ENCODE measurements at regions not wholly inside any gene's neighbourhood (a gene's known extent, or its start where the extent isn't known, plus 50 kb on each side); places are given as distances from the start of the nearest gene placed in this dataset.
"Not testable (repeated sequence)": the region's sequence is repeated elsewhere in the genome, so short reads cannot be mapped to it uniquely, and the experiment has no call there.

- no peaks in the 10 kb centered on the region for H3K9me3 ChIP-seq (ENCODE audit: control insufficient read depth, low read length, poor library complexity, severe bottlenecking)
- Mint-ChIP-seq H3K4me3 (no peak overlapping the region), H3K27me3 (no peaks in the 10 kb centered on the region), H3K27ac (no peak overlapping the region), H3K36me3 (ENCODE audit: low read depth) (no peaks in the 10 kb centered on the region), H3K4me1 (no peaks in the 10 kb centered on the region)
- ATAC-seq (no peak), DNase-seq (no peak)
Measured at GRCh38 chr2:187768995-187769394, 214.8 kb upstream of the TFPI start.

DNA sequence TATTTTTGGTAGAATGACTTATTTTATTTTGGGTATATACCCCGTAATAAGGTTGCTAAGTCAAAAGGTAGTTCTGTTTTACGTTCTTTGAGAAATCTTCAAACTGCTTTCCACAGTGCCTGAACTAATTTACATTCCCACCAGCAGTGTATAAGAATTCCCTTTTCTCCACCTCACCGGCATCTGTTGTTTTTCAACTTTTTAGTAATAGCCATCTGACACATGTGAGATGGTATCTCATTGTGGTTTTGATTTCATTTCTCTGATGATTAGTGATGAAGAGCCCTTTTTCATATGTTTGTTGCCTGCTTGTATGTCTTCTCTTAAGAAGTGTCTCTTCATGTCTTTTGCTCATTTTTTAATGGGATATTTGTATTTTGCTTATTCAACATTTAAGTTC, 215.2 kb upstream of the TFPI start:
- no peak overlapping the region for H3K27ac Mint-ChIP-seq
- H3K27me3 Mint-ChIP-seq, result no peaks in the 10 kb centered on the region
- no peaks in the 10 kb centered on the region for H3K4me1 Mint-ChIP-seq
- H3K4me3 Mint-ChIP-seq, result no peak overlapping the region
- ATAC-seq (no peak), DNase-seq (no peak)
- no peaks in the 10 kb centered on the region for H3K9me3 ChIP-seq (ENCODE audit: control insufficient read depth, low read length, poor library complexity, severe bottlenecking)
- no peaks in the 10 kb centered on the region for H3K36me3 Mint-ChIP-seq (ENCODE audit: low read depth)

- no peak for ATAC-seq
- Mint-ChIP-seq H3K27me3 (no peaks in the 10 kb centered on the region), H3K27ac (no peak overlapping the region), H3K36me3 (ENCODE audit: low read depth) (no peaks in the 10 kb centered on the region), H3K4me1 (no peaks in the 10 kb centered on the region), H3K4me3 (no peak overlapping the region)
- no peak for DNase-seq
- no peaks in the 10 kb centered on the region for H3K9me3 ChIP-seq (ENCODE audit: control insufficient read depth, low read length, poor library complexity, severe bottlenecking)
Measured at GRCh38 chr2:187774551-187775071, 220.4 kb upstream of the TFPI start.

GRCh38 chr2:187775196-187775595, 221.0 kb upstream of the TFPI start:
- ATAC-seq (no peak), DNase-seq (no peak)
- Mint-ChIP-seq H3K4me3 (no peak overlapping the region), H3K27ac (no peak overlapping the region), H3K4me1 (no peaks in the 10 kb centered on the region), H3K27me3 (no peaks in the 10 kb centered on the region), H3K36me3 (ENCODE audit: low read depth) (no peaks in the 10 kb centered on the region)
- no peaks in the 10 kb centered on the region for H3K9me3 ChIP-seq (ENCODE audit: control insufficient read depth, low read length, poor library complexity, severe bottlenecking)

- ATAC-seq (no peak), DNase-seq (no peak)
- H3K9me3 ChIP-seq (ENCODE audit: control insufficient read depth, low read length, poor library complexity, severe bottlenecking), result no peaks in the 10 kb centered on the region
- Mint-ChIP-seq H3K27me3 (no peaks in the 10 kb centered on the region), H3K4me1 (no peaks in the 10 kb centered on the region), H3K27ac (no peak overlapping the region), H3K36me3 (ENCODE audit: low read depth) (no peaks in the 10 kb centered on the region), H3K4me3 (no peak overlapping the region)
Measured at GRCh38 chr2:187775651-187776050, 221.4 kb upstream of the TFPI start.

GRCh38 chr2:187782301-187782700, 228.1 kb upstream of the TFPI start:
- DNase-seq (no peak), ATAC-seq (no peak)
- H3K9me3 ChIP-seq (ENCODE audit: control insufficient read depth, low read length, poor library complexity, severe bottlenecking), result no peaks in the 10 kb centered on the region
- Mint-ChIP-seq H3K27ac (no peak overlapping the region), H3K4me3 (no peak overlapping the region), H3K4me1 (no peaks in the 10 kb centered on the region), H3K36me3 (ENCODE audit: low read depth) (no peaks in the 10 kb centered on the region), H3K27me3 (no peaks in the 10 kb centered on the region)

- Mint-ChIP-seq H3K36me3 (ENCODE audit: low read depth) (no peaks in the 10 kb centered on the region), H3K27me3 (no peaks in the 10 kb centered on the region), H3K4me1 (no peaks in the 10 kb centered on the region), H3K4me3 (no peak overlapping the region), H3K27ac (no peak overlapping the region)
- no peaks in the 10 kb centered on the region for H3K9me3 ChIP-seq (ENCODE audit: control insufficient read depth, low read length, poor library complexity, severe bottlenecking)
- no peak for DNase-seq
- no peak for ATAC-seq
Measured at GRCh38 chr2:187783446-187783845, 229.2 kb upstream of the TFPI start.

DNA sequence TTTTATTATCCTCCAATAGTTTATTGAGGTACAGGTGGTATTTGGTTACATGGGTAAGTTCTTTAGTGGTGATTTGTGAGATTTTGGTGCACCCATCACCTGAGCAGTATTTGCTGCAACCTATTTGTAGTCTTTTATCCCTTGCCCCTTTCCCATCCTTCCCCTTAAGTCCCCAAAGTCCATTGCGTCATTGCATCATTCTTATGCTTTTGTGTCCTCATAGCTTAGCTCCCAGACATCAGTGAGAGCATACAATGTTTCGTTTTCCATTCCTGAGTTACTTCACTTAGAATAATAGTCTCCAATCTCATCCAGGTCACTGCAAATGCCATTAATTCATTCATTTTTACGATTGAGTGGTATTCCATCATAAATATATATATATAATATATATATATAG, 229.9 kb upstream of the TFPI start:
- not testable (repeated sequence) for DNase-seq; H3K4me1 Mint-ChIP-seq; ATAC-seq; H3K36me3 Mint-ChIP-seq (ENCODE audit: low read depth); H3K9me3 ChIP-seq (ENCODE audit: control insufficient read depth, low read length, poor library complexity, severe bottlenecking); H3K27me3 Mint-ChIP-seq; H3K4me3 Mint-ChIP-seq; H3K27ac Mint-ChIP-seq

DNA sequence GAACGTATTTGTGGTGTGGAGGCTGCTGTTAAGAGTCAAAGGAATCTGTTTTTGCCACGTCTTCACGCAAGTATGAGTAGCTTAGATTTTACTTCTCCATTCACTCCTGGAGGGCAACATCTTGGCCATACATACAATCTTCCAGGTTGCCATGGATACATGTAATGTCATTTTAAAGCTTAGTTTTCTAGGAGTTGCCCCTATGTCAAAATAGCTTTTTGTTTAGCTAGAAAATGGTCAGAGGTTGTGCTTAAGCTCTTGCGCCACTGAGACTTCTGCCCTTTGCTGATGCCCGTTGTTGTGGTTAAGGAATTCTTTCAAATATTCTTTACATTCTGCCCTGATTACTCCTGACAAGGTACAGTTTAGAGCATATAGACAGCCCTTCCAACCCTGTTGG, 245.4 kb upstream of the TFPI start:
- no peaks in the 10 kb centered on the region for H3K9me3 ChIP-seq (ENCODE audit: control insufficient read depth, low read length, poor library complexity, severe bottlenecking)
- no peaks in the 10 kb centered on the region for H3K27me3 Mint-ChIP-seq
- no peaks in the 10 kb centered on the region for H3K4me1 Mint-ChIP-seq
- H3K27ac Mint-ChIP-seq, result no peak overlapping the region
- H3K36me3 Mint-ChIP-seq (ENCODE audit: low read depth), result no peaks in the 10 kb centered on the region
- no peak for ATAC-seq
- no peak overlapping the region for H3K4me3 Mint-ChIP-seq
- DNase-seq, result no peak

GRCh38 chr2:187803816-187804215, 249.6 kb upstream of the TFPI start:
- H3K4me3 Mint-ChIP-seq, result no peak overlapping the region
- no peaks in the 10 kb centered on the region for H3K27me3 Mint-ChIP-seq
- DNase-seq (no peak), ATAC-seq (no peak)
- H3K27ac Mint-ChIP-seq, result no peak overlapping the region
- no peaks in the 10 kb centered on the region for H3K9me3 ChIP-seq (ENCODE audit: control insufficient read depth, low read length, poor library complexity, severe bottlenecking)
- H3K4me1 Mint-ChIP-seq, result no peaks in the 10 kb centered on the region
- H3K36me3 Mint-ChIP-seq (ENCODE audit: low read depth), result no peaks in the 10 kb centered on the region

GRCh38 chr2:187815113-187815512, 260.9 kb upstream of the TFPI start:
- Mint-ChIP-seq H3K36me3 (ENCODE audit: low read depth) (no peaks in the 10 kb centered on the region), H3K4me1 (no peaks in the 10 kb centered on the region), H3K27me3 (no peaks in the 10 kb centered on the region), H3K27ac (no peak overlapping the region), H3K4me3 (no peak overlapping the region)
- no peak for DNase-seq
- ATAC-seq, result no peak
- no peaks in the 10 kb centered on the region for H3K9me3 ChIP-seq (ENCODE audit: control insufficient read depth, low read length, poor library complexity, severe bottlenecking)

- Mint-ChIP-seq H3K36me3 (ENCODE audit: low read depth) (no peaks in the 10 kb centered on the region), H3K27me3 (no peaks in the 10 kb centered on the region), H3K4me1 (no peaks in the 10 kb centered on the region), H3K27ac (no peak overlapping the region), H3K4me3 (no peak overlapping the region)
- DNase-seq (no peak), ATAC-seq (no peak)
- H3K9me3 ChIP-seq (ENCODE audit: control insufficient read depth, low read length, poor library complexity, severe bottlenecking), result no peaks in the 10 kb centered on the region
Measured at GRCh38 chr2:187819624-187820023, 265.4 kb upstream of the TFPI start.

GRCh38 chr2:187825108-187825507, 270.9 kb upstream of the TFPI start:
- no peaks in the 10 kb centered on the region for H3K9me3 ChIP-seq (ENCODE audit: control insufficient read depth, low read length, poor library complexity, severe bottlenecking)
- Mint-ChIP-seq H3K36me3 (ENCODE audit: low read depth) (no peaks in the 10 kb centered on the region), H3K27me3 (no peaks in the 10 kb centered on the region), H3K4me1 (no peaks in the 10 kb centered on the region), H3K4me3 (no peak overlapping the region), H3K27ac (no peak overlapping the region)
- ATAC-seq (no peak), DNase-seq (no peak)

DNA sequence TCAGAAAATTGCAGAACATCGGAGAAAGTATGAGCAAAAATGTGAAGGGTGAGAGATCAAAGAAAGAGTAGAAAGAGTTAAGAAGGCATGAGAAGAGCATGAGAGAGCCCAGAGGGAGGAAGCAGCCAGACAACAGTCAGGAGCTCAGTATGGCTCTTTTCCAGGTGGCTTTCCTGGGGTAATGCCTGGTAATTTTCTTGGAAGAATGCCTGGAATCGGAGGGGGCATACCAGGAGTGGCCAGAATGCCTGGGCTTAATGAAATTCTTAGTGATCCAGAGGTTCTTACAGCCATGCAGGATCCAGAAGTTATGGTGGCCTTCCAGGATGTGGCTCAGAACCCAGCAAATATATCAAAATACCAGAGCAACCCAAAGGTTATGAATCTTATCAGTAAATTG, 271.8 kb upstream of the TFPI start:
- Mint-ChIP-seq H3K27me3 (no peaks in the 10 kb centered on the region), H3K36me3 (ENCODE audit: low read depth) (no peaks in the 10 kb centered on the region), H3K4me1 (no peaks in the 10 kb centered on the region), H3K4me3 (no peak overlapping the region), H3K27ac (no peak overlapping the region)
- no peak for ATAC-seq
- no peak for DNase-seq
- no peaks in the 10 kb centered on the region for H3K9me3 ChIP-seq (ENCODE audit: control insufficient read depth, low read length, poor library complexity, severe bottlenecking)

DNA sequence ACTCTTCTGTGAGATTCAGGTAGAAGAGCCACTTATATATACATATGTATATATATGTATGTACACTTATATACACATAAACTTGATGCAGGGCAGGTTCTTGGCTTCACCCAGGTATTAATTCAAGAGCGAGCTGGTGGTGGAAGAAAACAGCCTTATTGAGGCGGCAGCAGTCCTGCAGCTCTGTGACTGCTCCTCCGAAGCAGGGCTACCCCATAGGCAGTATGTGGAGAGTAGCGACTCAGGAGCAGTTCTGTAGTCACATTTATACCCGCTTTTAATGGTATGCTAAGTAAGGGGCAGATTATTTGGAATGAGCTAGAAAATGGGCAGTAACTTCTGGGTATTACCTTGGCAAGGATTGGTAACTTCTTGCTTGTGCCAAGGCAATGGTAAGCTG, 280.6 kb upstream of the TFPI start:
- Mint-ChIP-seq H3K36me3 (ENCODE audit: low read depth) (no peaks in the 10 kb centered on the region), H3K27ac (no peak overlapping the region), H3K27me3 (no peaks in the 10 kb centered on the region), H3K4me1 (no peaks in the 10 kb centered on the region), H3K4me3 (no peak overlapping the region)
- DNase-seq, result no peak
- no peaks in the 10 kb centered on the region for H3K9me3 ChIP-seq (ENCODE audit: control insufficient read depth, low read length, poor library complexity, severe bottlenecking)
- no peak for ATAC-seq
